ENCODE measurements at regions not wholly inside any gene's neighbourhood (a gene's known extent, or its start where the extent isn't known, plus 50 kb on each side); places are given as distances from the start of the nearest gene placed in this dataset.
"Not testable (repeated sequence)": the region's sequence is repeated elsewhere in the genome, so short reads cannot be mapped to it uniquely, and the experiment has no call there.

DNA sequence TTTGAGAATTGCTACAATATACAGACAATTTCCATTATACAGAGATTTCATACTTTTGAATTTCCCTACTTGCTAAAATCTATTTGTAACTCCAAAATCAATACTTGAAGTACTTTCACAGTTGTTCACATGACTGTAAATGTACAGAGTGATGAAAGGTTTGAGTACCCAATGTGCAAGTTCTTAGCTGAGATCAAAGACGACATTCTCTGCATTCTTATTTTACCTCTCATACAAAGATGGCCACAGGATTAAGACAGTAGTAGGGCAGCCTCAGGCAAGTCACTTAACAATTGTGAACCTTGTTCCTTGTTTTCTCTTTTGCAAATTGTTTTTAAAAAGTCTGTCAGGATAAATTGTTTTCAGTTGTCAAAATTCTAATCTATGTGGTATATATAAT is 255.9 kb upstream of the KITLG start:
- DNase-seq, result no peak
- Histone ChIP-seq H3K4me1 (ENCODE audit: insufficient read depth) (no peaks in the 10 kb centered on the region), H3K27me3 (no peaks in the 10 kb centered on the region), H3K9me3 (no peaks in the 10 kb centered on the region), H3K4me3 (no peak overlapping the region), H3K36me3 (no peaks in the 10 kb centered on the region), H3K27ac (no peak overlapping the region)
- WGBS, 3 donors, result 90 to 94% (median 94%) methylated on average over 1 of the region's 1 CpG
- intact Hi-C loops (cut with DNase I), result no loop called here
- TF ChIP-seq, protein P1, sequence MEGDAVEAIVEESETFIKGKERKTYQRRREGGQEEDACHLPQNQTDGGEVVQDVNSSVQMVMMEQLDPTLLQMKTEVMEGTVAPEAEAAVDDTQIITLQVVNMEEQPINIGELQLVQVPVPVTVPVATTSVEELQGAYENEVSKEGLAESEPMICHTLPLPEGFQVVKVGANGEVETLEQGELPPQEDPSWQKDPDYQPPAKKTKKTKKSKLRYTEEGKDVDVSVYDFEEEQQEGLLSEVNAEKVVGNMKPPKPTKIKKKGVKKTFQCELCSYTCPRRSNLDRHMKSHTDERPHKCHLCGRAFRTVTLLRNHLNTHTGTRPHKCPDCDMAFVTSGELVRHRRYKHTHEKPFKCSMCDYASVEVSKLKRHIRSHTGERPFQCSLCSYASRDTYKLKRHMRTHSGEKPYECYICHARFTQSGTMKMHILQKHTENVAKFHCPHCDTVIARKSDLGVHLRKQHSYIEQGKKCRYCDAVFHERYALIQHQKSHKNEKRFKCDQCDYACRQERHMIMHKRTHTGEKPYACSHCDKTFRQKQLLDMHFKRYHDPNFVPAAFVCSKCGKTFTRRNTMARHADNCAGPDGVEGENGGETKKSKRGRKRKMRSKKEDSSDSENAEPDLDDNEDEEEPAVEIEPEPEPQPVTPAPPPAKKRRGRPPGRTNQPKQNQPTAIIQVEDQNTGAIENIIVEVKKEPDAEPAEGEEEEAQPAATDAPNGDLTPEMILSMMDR (IDR thresholded peaks at IDR 0.05), result no peak
- TF ChIP-seq POLR2A (IDR thresholded peaks at IDR 0.05) (no peak), EP300 (IDR thresholded peaks at IDR 0.05) (no peak)

DNA sequence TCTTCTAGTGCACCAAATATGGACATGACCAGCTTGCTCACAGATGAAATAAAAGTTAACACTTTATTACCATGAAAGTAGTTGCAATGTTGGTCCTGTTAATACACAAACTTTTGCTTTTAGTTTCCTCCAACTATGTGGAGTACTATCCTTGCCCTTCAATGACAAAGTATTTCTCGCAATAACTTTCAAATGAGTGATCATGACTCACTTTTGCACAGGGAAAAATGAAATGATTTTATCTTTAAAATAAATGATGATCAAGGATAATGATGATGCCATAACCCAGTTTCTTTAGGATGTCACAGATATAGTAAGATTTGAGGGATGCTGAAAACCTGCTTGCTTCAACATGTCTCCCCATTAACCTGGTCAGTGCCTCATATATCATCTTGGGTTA is 254.0 kb upstream of the KITLG start:
- no peak for DNase-seq
- Histone ChIP-seq H3K27ac (no peak overlapping the region), H3K27me3 (no peaks in the 10 kb centered on the region), H3K4me1 (ENCODE audit: insufficient read depth) (no peaks in the 10 kb centered on the region), H3K9me3 (no peaks in the 10 kb centered on the region), H3K36me3 (no peaks in the 10 kb centered on the region), H3K4me3 (no peak overlapping the region)
- TF ChIP-seq EP300 (IDR thresholded peaks at IDR 0.05) (no peak), POLR2A (IDR thresholded peaks at IDR 0.05) (no peak)
- TF ChIP-seq, protein P1 (IDR thresholded peaks at IDR 0.05), result no peak
- intact Hi-C loops (cut with DNase I), result no loop called here
- WGBS, 3 donors, result 94 to 96% (median 96%) methylated on average over 1 of the region's 1 CpG

DNA sequence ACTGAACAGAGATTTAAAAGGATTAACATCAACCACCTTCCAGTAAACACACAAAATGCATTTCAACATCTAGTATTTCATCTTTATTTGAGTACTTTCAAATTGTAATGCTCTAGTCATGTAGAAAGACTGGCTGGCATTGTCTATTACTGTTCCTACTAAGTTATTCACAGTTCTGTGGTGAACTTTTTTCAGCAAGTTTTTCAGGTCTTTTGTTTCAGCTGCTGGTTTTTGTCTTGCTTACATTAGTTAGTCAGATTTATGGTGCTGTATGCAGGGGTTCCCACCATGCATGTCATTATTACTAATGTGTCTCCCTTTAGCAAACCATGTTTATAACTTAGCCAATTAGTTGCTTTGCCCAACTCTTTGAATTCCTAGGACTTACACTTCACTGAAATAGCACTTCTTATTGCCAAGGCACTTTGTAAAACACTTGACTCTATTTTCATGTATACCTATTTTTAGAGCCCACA is 253.4 kb upstream of the KITLG start:
- DNase-seq, result no peak
- TF ChIP-seq, protein P1 (IDR thresholded peaks at IDR 0.05), result no peak
- TF ChIP-seq EP300 (IDR thresholded peaks at IDR 0.05) (no peak), POLR2A (IDR thresholded peaks at IDR 0.05) (no peak)
- Histone ChIP-seq H3K36me3 (no peaks in the 10 kb centered on the region), H3K9me3 (no peaks in the 10 kb centered on the region), H3K27ac (no peak overlapping the region), H3K4me3 (no peak overlapping the region), H3K27me3 (no peaks in the 10 kb centered on the region), H3K4me1 (ENCODE audit: insufficient read depth) (no peaks in the 10 kb centered on the region)
- intact Hi-C loops (cut with DNase I), result no loop called here

GRCh38 chr12:88828537-88828936 is 248.3 kb upstream of the KITLG start:
- H3K4me1 ChIP-seq (ENCODE audit: insufficient read depth); DNase-seq; H3K9me3 ChIP-seq; intact Hi-C loops (cut with DNase I); H3K4me3 ChIP-seq; H3K27me3 ChIP-seq; H3K36me3 ChIP-seq; H3K27ac ChIP-seq: not testable (repeated sequence)
- whole genome bisulfite sequencing, 3 donors, result 84 to 90% (median 89%) methylated on average over 2 of the region's 2 CpGs

GRCh38 chr12:88820012-88820411 is 239.7 kb upstream of the KITLG start:
- intact Hi-C loops (cut with DNase I), result no loop called here
- no peaks in the 10 kb centered on the region for H3K9me3 ChIP-seq
- no peak overlapping the region for H3K4me3 ChIP-seq
- no peaks in the 10 kb centered on the region for H3K36me3 ChIP-seq
- DNase-seq, result no peak
- TF ChIP-seq POLR2A (IDR thresholded peaks at IDR 0.05) (no peak), EP300 (IDR thresholded peaks at IDR 0.05) (no peak)
- TF ChIP-seq, protein P1 (IDR thresholded peaks at IDR 0.05), result no peak
- H3K27me3 ChIP-seq, result no peaks in the 10 kb centered on the region
- WGBS, 3 donors, result 91 to 100% (median 98%) methylated on average over 1 of the region's 1 CpG
- no peak overlapping the region for H3K27ac ChIP-seq
- no peaks in the 10 kb centered on the region for H3K4me1 ChIP-seq (ENCODE audit: insufficient read depth)

Measured in ovary (tissue), 7 donors.